Erythroblast (primary cell): ENCODE measurements at regions not wholly inside any gene's neighbourhood (a gene's known extent, or its start where the extent isn't known, plus 50 kb on each side); places are given as distances from the start of the nearest gene placed in this dataset.

Experiments used
- DNase-seq, 2 experiments: peaks; one replicate each; lab custom pipeline; 2025; lab: John Stamatoyannopoulos, UW
- GATA1 ChIP-seq: IDR thresholded peaks from 2 replicates; pipeline ENCODE4 v1.6.1; 2011; ENCODE audit warnings: low read depth, mild to moderate bottlenecking, control low read depth, low read length, moderate library complexity
- POLR2A ChIP-seq: IDR thresholded peaks from 2 replicates; pipeline ENCODE4 v1.6.1; 2011; ENCODE audit warnings: mild to moderate bottlenecking, low read length

DNA sequence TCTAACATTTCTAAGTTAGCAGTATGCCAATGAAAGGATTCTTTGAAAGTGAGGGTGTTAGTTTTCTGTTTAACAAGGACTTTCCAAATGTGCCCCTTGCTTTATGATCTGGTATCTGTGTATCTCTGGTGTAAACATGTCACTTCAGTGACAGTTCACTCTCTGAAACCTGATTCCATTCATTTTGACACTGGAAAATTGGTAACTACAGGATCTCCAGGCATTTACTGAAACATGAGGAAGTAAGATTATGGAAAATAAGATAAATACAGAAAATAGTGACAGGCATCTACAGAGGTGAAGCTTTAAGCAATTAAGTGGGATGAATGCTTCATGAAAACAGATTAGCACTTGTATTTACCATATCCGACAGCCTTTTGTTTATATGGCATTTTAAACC, 101.6 kb upstream of the MYO16 start:
- TF ChIP-seq POLR2A (no peak), GATA1 (no peak)
- DNase-seq, result no peak

DNA sequence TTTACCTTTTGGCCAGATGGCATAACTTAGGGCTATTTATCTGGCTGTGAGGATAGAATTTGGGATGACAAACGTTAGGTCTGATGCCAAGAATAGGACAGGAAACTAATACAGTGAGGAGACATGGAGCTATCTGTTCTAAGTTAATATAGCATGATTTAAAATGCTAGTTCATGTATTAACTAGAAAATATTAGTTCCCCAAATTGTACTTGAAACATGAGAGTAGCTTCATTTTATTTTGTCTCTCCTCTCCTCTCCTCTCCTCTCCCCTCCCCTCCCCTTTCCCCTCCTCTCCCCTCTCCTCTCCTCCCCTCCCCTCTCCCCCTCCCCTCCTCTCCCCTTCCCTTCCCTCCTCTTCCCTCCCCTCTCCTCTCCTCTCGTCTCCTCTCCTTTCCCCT, 101.1 kb upstream of the MYO16 start:
- no peak for DNase-seq

DNA sequence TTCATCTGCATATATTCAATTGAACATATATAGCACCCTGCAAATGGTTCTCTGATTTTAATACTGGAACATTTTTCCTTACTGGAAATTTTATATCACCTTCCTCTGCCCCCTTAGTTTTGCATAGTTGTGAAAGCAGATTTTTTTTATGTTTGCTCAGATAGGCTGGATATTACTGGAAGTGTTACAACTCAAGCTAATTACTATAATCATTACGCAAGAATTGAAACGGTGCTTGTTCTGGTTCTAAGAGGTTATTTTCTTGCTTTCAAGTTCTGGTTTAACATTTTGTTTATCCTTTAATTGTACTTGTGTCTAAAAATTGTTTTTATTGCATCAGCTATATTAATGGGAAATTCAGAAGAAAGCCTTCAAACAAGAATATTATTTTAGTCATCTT, 95.6 kb upstream of the MYO16 start:
- DNase-seq, result no peak
- TF ChIP-seq POLR2A, result no peak
- no peak for TF ChIP-seq GATA1

More for the DNA sequence above, 101.1 kb upstream of the MYO16 start:
- TF ChIP-seq POLR2A, result no peak
- TF ChIP-seq GATA1, result no peak

DNA sequence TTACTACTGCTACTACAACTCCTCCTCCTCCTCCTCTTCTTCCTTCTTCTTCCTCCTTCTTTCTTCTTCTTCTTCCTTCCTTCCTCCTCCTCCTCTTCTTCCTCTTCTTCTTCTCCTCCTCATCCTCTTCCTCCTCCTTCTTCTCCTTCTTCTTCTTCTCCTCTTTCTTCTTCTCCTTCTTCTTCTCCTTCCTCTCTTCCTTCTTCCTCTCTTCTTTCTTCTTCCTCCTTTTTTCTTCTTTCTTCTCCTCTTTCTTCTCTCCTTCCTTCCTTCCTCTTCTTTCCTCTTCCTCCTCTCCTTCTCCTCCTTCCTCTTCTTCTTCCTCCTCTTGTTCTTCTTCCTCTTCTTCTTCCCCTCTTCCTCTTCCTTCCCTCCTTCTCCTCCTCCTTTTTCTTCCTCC, 94.7 kb upstream of the MYO16 start:
- DNase-seq, result no peak
- TF ChIP-seq POLR2A, result no peak
- TF ChIP-seq GATA1, result no peak

DNA sequence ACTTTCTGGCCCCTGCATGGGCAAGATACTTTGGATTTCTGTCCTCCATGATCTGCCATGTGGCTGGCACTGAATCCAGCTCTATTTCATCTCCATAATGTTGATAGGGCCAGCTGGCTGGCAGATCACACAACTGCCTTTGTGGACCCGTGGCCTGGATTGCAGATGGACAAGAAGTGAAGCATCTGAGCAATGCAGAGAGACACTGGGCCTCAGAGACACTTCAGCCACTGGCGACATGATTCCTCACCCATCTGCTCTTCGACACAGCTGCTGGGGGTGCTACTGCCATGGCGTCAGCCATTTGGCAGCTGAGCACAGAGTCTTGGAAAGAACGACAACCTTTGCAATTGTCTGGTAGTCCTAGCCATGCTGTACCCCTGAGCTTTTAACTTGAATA, 79.5 kb upstream of the MYO16 start:
- DNase-seq, result no peak
- TF ChIP-seq POLR2A (no peak), GATA1 (no peak)

DNA sequence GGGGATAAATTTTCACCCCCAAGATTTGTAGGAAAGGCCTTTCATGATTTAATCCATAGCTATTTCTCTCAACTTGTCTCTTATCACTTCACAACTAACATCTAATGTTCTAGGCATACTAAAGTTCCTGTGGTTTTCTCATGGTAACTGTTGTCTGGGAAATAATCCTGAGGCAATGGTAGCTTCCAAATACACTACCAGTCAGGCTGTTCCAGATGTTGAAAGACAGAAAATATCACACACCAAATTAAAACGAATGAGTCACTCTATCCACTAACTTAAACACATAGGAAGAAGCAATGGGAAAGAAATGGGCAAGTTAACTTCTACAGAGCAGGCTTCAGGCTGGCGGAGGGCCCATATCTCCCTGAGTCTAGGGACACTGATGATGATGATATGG, 77.7 kb upstream of the MYO16 start:
- DNase-seq, result no peak
- no peak for TF ChIP-seq POLR2A
- TF ChIP-seq GATA1, result no peak

DNA sequence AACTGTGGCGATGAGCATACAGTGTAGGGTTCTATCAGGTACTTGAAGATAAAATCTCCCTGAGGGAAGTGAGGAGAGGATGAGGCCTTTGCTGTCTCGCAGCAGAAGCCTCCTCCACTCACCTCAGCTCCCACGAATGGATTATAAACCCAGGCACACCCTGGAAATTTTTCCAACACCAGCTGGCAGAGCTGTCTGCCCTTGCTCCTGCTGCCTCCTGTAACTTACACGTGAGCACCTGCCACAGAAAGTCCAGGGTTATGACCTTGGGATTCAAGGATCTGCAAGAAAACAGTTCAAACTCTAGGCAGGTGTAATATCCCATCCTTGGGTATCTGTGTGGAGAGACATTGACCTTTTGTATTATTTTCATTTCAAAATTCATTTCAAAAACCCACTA, 70.9 kb upstream of the MYO16 start:
- TF ChIP-seq GATA1 (no peak), POLR2A (no peak)
- DNase-seq, result no peak

DNA sequence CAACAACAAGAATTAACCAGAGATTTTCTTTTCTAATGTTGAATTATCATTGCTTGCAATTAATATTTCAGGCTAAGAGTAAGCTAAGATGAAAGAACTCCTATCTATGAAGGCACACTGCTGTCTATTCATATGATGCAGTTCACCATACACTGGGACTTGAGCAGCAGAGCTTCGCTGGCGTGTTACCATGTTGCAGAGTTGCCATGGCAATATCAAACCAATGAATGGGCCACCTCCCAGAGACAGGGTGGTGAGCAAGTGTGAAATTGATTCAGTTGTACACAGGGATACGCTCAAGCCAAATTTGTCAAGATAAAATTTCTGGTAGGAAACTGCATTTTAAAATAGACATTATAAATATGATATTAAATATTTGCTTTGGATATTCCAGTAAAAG, 69.3 kb upstream of the MYO16 start:
- DNase-seq, result no peak
- TF ChIP-seq POLR2A (no peak), GATA1 (no peak)

DNA sequence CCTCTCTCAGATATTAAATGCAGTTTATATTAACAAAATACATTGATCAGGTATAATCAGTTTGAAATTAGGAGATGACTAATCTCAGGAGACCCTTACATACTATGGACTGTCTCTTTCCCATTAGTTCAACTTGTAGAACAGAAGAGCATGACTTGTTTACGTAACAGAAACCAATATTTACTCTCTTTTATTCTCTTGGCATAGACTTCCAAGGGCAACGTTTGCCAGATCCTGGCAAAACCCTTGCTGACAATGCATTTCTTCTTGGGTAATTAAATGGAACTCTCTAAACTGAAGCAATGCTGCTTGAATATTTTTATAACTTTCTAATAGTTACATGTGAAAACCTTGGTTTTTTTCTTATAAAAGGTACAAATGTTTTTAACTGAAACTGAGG, 68.3 kb upstream of the MYO16 start:
- no peak for TF ChIP-seq POLR2A
- no peak for DNase-seq

DNA sequence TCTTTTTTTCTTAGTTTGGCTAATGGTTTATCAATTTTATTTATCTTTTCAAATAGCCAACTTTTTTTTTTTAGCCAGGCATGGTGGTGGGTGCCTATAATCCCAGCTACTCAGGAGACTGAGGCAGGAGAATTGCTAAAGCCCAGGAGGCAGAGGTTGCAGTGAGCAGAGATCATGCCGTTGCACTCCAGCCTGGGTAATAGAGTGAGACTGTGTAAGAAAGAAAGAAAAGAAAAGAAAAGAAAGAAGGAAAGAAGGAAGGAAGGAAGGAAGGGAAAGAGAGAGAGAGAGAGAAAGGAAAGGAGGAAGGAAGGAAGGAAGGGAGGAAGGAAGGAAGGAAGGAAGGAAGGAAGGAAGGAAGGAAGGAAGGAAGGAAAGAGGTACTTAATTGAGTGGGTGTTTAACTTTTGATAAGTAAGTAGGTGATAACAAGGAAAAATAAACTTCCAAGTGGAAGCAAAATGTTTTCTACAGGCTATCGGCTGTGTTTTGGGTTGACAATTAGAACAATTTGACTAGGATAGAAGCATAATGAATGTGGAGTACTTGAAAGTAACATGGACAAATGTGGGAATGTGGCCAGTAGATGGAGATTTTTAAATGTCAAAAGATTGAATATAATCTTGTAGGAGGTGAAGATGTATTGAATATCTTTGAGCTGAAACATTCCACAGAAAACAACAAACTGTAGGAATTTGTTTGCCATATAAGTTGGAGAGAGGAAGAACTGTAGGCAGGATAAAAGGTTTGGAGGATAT, 62.8 kb upstream of the MYO16 start:
- no peak for DNase-seq
- no peak for TF ChIP-seq POLR2A
- TF ChIP-seq GATA1, result no peak

DNA sequence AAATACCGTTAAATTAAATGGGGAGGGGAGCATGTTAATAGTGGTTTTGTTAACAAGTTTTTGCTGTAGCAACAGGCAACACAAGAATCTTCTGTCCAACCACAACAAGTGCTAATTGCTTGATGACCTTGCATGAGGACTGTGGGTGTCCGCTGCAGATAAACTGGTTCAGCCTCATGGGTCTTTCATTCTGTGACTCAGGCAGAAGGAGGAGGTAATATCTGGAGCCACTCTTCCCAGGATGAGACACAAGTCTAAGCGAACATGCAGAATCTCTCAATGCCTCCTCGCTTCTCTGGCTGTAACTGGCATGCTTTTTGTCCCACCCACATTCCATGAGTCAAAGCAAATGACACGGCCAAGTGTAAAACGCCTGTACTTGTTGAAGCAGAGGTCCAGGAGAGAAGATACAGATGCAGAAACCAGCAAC, 56.6 kb upstream of the MYO16 start:
- DNase-seq, result peak; percentile 11 to 44
- TF ChIP-seq POLR2A, result no peak
- TF ChIP-seq GATA1, result no peak

DNA sequence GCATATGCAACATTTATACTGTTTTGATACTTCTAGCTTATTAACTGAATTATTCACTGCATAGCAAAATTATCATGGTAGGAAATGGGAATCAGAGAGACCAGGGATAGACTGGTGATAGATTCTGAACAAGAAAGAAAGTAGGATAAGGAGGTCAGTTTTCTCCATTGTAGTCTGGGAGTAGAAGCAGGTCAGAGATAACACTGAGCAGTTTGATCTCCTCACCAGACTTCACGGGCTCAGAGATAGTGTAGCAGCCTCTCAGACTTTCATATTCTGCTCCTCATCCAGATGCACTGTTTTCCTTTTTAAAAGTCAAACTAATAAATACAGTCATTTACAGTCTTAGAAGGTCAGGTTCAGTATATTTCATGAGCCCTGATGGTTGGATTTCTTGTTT, 56.0 kb upstream of the MYO16 start:
- DNase-seq, result peak in 1 of 2 experiments; percentile 7
- TF ChIP-seq POLR2A (no peak), GATA1 (no peak)

DNA sequence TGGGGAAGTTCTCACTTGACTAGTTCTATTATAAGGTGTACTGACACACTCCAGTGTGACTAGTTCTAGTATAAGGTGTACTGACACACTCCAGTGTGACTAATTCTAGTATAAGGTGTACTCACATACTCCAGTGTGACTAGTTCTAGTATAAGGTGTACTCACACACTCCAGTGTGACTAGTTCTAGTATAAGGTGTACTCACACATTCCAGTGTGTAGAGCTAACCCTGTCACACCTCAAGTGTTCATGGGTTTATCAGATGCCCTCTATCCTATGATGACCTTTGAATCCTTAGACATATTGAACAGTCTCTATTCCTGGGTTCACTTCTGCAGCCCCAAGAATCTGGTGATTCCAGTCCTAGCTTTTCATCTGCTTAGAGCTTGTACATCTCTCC, 54.6 kb upstream of the MYO16 start:
- no peak for DNase-seq
- TF ChIP-seq GATA1, result no peak
- TF ChIP-seq POLR2A, result no peak

DNA sequence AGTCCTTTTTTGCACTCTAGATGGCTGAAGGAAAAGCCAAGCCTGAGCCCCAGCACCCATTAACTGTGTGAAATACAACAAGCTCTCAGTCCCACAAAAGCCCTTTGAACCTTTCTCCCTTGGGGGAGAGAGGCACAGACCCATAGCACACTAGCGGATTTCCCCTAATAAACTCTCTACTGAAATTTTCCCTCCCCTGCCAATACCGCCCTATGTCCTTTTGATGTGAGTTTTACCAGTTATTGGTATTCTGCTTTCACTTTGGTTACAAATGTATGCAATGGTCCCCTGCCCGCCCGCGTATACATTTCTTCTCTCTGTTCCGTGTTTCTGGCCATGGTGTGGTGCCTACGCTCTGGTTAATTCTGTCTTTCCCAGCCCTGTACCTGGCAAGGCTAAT, 54.0 kb upstream of the MYO16 start:
- DNase-seq, result no peak
- TF ChIP-seq GATA1 (no peak), POLR2A (no peak)
